Neural crest cell (in vitro differentiated cells): ENCODE measurements at regions not wholly inside any gene's neighbourhood (a gene's known extent, or its start where the extent isn't known, plus 50 kb on each side); places are given as distances from the start of the nearest gene placed in this dataset.

Experiments used
- DNase-seq: peaks from one replicate; pipeline ENCODE4 v3.0.0; 2021; ENCODE audit warnings: low read depth, mixed read lengths, low spot score
- H3K27ac Mint-ChIP-seq: one replicate; pipeline ENCODE4 v1.8.0; 2021; ENCODE audit warnings: mild to moderate bottlenecking, mixed read lengths; ENCODE audit not compliant: unreplicated experiment
- H3K27me3 Mint-ChIP-seq: 2 replicates; pipeline ENCODE4 v1.8.0; 2021; ENCODE audit warnings: low read depth, mild to moderate bottlenecking, mixed read lengths
- H3K36me3 Mint-ChIP-seq: 2 replicates; pipeline ENCODE4 v1.8.0; 2021; ENCODE audit warnings: low read depth, mild to moderate bottlenecking, mixed read lengths
- H3K4me1 Mint-ChIP-seq: 2 replicates; pipeline ENCODE4 v1.8.0; 2021; ENCODE audit warnings: mixed read lengths
- H3K4me3 Mint-ChIP-seq: one replicate; pipeline ENCODE4 v1.8.0; 2021; ENCODE audit warnings: mild to moderate bottlenecking, mixed read lengths
- H3K9me3 Mint-ChIP-seq: 2 replicates; pipeline ENCODE4 v1.8.0; 2021; ENCODE audit warnings: mixed read lengths
- TF ChIP-seq, protein P1 (sequence below): fragments of 200-600 bp; sonication (generic); conservative IDR thresholded peaks from 2 replicates; pipeline ENCODE4 v1.5.0; 2021; ENCODE audit warnings: antibody characterized with exemption, mild to moderate bottlenecking

- no peak for DNase-seq
- peaks cover 10% of the 10 kb centered on the region for H3K9me3 Mint-ChIP-seq
Measured at GRCh38 chr7:3232228-3232627, 68.8 kb upstream of the SDK1 start.

GRCh38 chr7:3233301-3233700 is 67.8 kb upstream of the SDK1 start:
- Mint-ChIP-seq H3K27ac (no peak overlapping the region), H3K9me3 (peaks cover 12% of the 10 kb centered on the region), H3K36me3 (peaks cover 8% of the 10 kb centered on the region), H3K4me1 (no peaks in the 10 kb centered on the region), H3K27me3 (no peaks in the 10 kb centered on the region), H3K4me3 (no peak overlapping the region)
- TF ChIP-seq, protein P1, sequence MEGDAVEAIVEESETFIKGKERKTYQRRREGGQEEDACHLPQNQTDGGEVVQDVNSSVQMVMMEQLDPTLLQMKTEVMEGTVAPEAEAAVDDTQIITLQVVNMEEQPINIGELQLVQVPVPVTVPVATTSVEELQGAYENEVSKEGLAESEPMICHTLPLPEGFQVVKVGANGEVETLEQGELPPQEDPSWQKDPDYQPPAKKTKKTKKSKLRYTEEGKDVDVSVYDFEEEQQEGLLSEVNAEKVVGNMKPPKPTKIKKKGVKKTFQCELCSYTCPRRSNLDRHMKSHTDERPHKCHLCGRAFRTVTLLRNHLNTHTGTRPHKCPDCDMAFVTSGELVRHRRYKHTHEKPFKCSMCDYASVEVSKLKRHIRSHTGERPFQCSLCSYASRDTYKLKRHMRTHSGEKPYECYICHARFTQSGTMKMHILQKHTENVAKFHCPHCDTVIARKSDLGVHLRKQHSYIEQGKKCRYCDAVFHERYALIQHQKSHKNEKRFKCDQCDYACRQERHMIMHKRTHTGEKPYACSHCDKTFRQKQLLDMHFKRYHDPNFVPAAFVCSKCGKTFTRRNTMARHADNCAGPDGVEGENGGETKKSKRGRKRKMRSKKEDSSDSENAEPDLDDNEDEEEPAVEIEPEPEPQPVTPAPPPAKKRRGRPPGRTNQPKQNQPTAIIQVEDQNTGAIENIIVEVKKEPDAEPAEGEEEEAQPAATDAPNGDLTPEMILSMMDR: no peak
- DNase-seq: no peak

More at GRCh38 chr7:3232228-3232627, 68.8 kb upstream of the SDK1 start:
- no peaks in the 10 kb centered on the region for H3K27me3 Mint-ChIP-seq
- TF ChIP-seq, protein P1: no peak
- H3K27ac Mint-ChIP-seq: no peak overlapping the region
- peaks cover 8% of the 10 kb centered on the region for H3K36me3 Mint-ChIP-seq
- no peaks in the 10 kb centered on the region for H3K4me1 Mint-ChIP-seq
- H3K4me3 Mint-ChIP-seq: no peak overlapping the region

- Mint-ChIP-seq H3K4me1 (no peaks in the 10 kb centered on the region), H3K27me3 (no peaks in the 10 kb centered on the region), H3K4me3 (no peak overlapping the region), H3K9me3 (peaks cover 12% of the 10 kb centered on the region), H3K36me3 (peaks cover 8% of the 10 kb centered on the region), H3K27ac (no peak overlapping the region)
- no peak for DNase-seq
- TF ChIP-seq, protein P1: no peak
Measured at GRCh38 chr7:3234051-3234450, 67.0 kb upstream of the SDK1 start.

GRCh38 chr7:3234851-3235250 is 66.2 kb upstream of the SDK1 start:
- Mint-ChIP-seq H3K9me3 (peaks cover 12% of the 10 kb centered on the region), H3K4me3 (no peak overlapping the region), H3K27ac (no peak overlapping the region), H3K27me3 (no peaks in the 10 kb centered on the region), H3K4me1 (no peaks in the 10 kb centered on the region), H3K36me3 (peaks cover 8% of the 10 kb centered on the region)
- DNase-seq: no peak
- TF ChIP-seq, protein P1: no peak

- DNase-seq: no peak
- H3K36me3 Mint-ChIP-seq: peaks cover 8% of the 10 kb centered on the region
- no peak overlapping the region for H3K27ac Mint-ChIP-seq
- TF ChIP-seq, protein P1: no peak
- no peaks in the 10 kb centered on the region for H3K4me1 Mint-ChIP-seq
- H3K9me3 Mint-ChIP-seq: peaks cover 12% of the 10 kb centered on the region
- no peaks in the 10 kb centered on the region for H3K27me3 Mint-ChIP-seq
- H3K4me3 Mint-ChIP-seq: no peak overlapping the region
Measured at GRCh38 chr7:3235322-3235721, 65.7 kb upstream of the SDK1 start.

- Mint-ChIP-seq H3K4me1 (no peaks in the 10 kb centered on the region), H3K27ac (no peak overlapping the region), H3K4me3 (no peak overlapping the region), H3K9me3 (peaks cover 12% of the 10 kb centered on the region), H3K36me3 (peaks cover 8% of the 10 kb centered on the region), H3K27me3 (no peaks in the 10 kb centered on the region)
- no peak for DNase-seq
- TF ChIP-seq, protein P1: no peak
Measured at GRCh38 chr7:3236268-3236667, 64.8 kb upstream of the SDK1 start.
